ENCODE measurements at regions not wholly inside any gene's neighbourhood (a gene's known extent, or its start where the extent isn't known, plus 50 kb on each side); places are given as distances from the start of the nearest gene placed in this dataset.
"Not testable (repeated sequence)": the region's sequence is repeated elsewhere in the genome, so short reads cannot be mapped to it uniquely, and the experiment has no call there.

GRCh38 chr1:214136324-214136919 is 144.5 kb upstream of the SMYD2 start:
- Histone ChIP-seq H3K4me3 (no peak overlapping the region), H3K9me3 (no peaks in the 10 kb centered on the region), H3K36me3 (ENCODE audit: low read depth) (no peaks in the 10 kb centered on the region), H3K4me1 (ENCODE audit: low read depth) (no peaks in the 10 kb centered on the region)
- DNase-seq (no peak), ATAC-seq (no peak)
- intact Hi-C loops (cut with DNase I, micrococcal nuclease): no loop called here
- TF ChIP-seq CTCF (IDR thresholded peaks at IDR 0.05): no peak

GRCh38 chr1:214141486-214141885 is 139.5 kb upstream of the SMYD2 start:
- H3K36me3 ChIP-seq (ENCODE audit: low read depth): no peaks in the 10 kb centered on the region
- H3K9me3 ChIP-seq: no peaks in the 10 kb centered on the region
- H3K4me1 ChIP-seq (ENCODE audit: low read depth): no peaks in the 10 kb centered on the region
- DNase-seq (no peak), ATAC-seq (no peak)
- intact Hi-C loops (cut with DNase I, micrococcal nuclease): no loop called here
- no peak for TF ChIP-seq CTCF (IDR thresholded peaks at IDR 0.05)
- H3K4me3 ChIP-seq: no peak overlapping the region

GRCh38 chr1:214143006-214143992 is 137.7 kb upstream of the SMYD2 start:
- DNase-seq: no peak
- no peaks in the 10 kb centered on the region for H3K4me1 ChIP-seq (ENCODE audit: low read depth)
- TF ChIP-seq CTCF (IDR thresholded peaks at IDR 0.05): no peak
- H3K36me3 ChIP-seq (ENCODE audit: low read depth): no peaks in the 10 kb centered on the region
- intact Hi-C loops (cut with DNase I, micrococcal nuclease): no loop called here
- H3K4me3 ChIP-seq: no peak overlapping the region
- no peaks in the 10 kb centered on the region for H3K9me3 ChIP-seq
- no peak for ATAC-seq

- ATAC-seq: not testable (repeated sequence)
Observed at GRCh38 chr1:214144521-214144920, 136.4 kb upstream of the SMYD2 start.

GRCh38 chr1:214146523-214146922 is 134.4 kb upstream of the SMYD2 start:
- no peaks in the 10 kb centered on the region for H3K4me1 ChIP-seq (ENCODE audit: low read depth)
- DNase-seq (peak in 2 of 3 donors; percentile 27 to 53), ATAC-seq (peak; percentile 99)
- H3K9me3 ChIP-seq: no peaks in the 10 kb centered on the region
- no peak overlapping the region for H3K4me3 ChIP-seq
- TF ChIP-seq CTCF (IDR thresholded peaks at IDR 0.05): no peak
- intact Hi-C loops (cut with DNase I, micrococcal nuclease): no loop called here
- no peaks in the 10 kb centered on the region for H3K36me3 ChIP-seq (ENCODE audit: low read depth)

More at GRCh38 chr1:214144521-214144920, 136.4 kb upstream of the SMYD2 start:
- H3K36me3 ChIP-seq (ENCODE audit: low read depth); DNase-seq; H3K4me3 ChIP-seq; H3K4me1 ChIP-seq (ENCODE audit: low read depth); H3K9me3 ChIP-seq; intact Hi-C loops (cut with DNase I, micrococcal nuclease): not testable (repeated sequence)
